A549 (cell line): ENCODE measurements at regions not wholly inside any gene's neighbourhood (a gene's known extent, or its start where the extent isn't known, plus 50 kb on each side); places are given as distances from the start of the nearest gene placed in this dataset.
"Not testable (repeated sequence)": the region's sequence is repeated elsewhere in the genome, so short reads cannot be mapped to it uniquely, and the experiment has no call there.

Source experiments
- CBX2 ChIP-seq: fragments of 200-600 bp; sonication (generic); IDR thresholded peaks from 2 replicates; pipeline ENCODE4 v1.6.1; 2016; ENCODE audit warnings: low read depth, mild to moderate bottlenecking, borderline replicate concordance
- CTCF ChIP-seq: fragments of >200 bp; sonication (Bioruptor Twin); formaldehyde crosslinking; IDR thresholded peaks from 3 replicates; pipeline ENCODE4 v1.5.1; 2016
- HDAC2 ChIP-seq: fragments of 200-600 bp; sonication (generic); IDR thresholded peaks from 2 replicates; pipeline ENCODE4 v1.6.1; 2016
- JUN ChIP-seq, 2 experiments: fragments of >200 bp; sonication (Bioruptor Twin); formaldehyde crosslinking; IDR thresholded peaks; 2 replicates in 1 of 2; 3 replicates in 1 of 2; pipeline ENCODE4 v1.6.1; 2016 to 2017
- MYC ChIP-seq: IDR thresholded peaks from 2 replicates; pipeline ENCODE4 v1.6.1; 2012; ENCODE audit warnings: mild to moderate bottlenecking, inconsistent platforms, low read length, improper control_type of control experiment, borderline replicate concordance
- PHF8 ChIP-seq: fragments of 200-600 bp; sonication (generic); IDR thresholded peaks from 2 replicates; pipeline ENCODE4 v1.6.1; 2016; ENCODE audit warnings: low read depth, mild to moderate bottlenecking, antibody characterized with exemption, moderate library complexity, borderline replicate concordance
- POLR2A ChIP-seq: IDR thresholded peaks from 2 replicates; pipeline ENCODE4 v1.6.1; 2012; ENCODE audit warnings: mild to moderate bottlenecking, low read length
- RAD21 ChIP-seq, 2 experiments: fragments of >200 bp in 1 of 2; sonication (Bioruptor Twin) in 1 of 2; formaldehyde crosslinking in 1 of 2; IDR thresholded peaks in 1 of 2; conservative IDR thresholded peaks in 1 of 2; 2 replicates in 1 of 2; 3 replicates in 1 of 2; pipeline ENCODE4 v1.6.1; 2012 to 2018; ENCODE audit warnings: inconsistent platforms in 1 of 2
- SREBF2 ChIP-seq: fragments of 450-650 bp; IDR thresholded peaks from 2 replicates; pipeline ENCODE4 v1.6.1; 2014; ENCODE audit warnings: mild to moderate bottlenecking, moderate library complexity
- ZC3H11A ChIP-seq: fragments of 450-650 bp; IDR thresholded peaks from 2 replicates; pipeline ENCODE4 v1.6.1; 2014; ENCODE audit warnings: antibody characterized with exemption, mild to moderate bottlenecking
- ZFP36 ChIP-seq: fragments of 450-650 bp; IDR thresholded peaks from 2 replicates; pipeline ENCODE4 v1.6.1; 2014; ENCODE audit warnings: borderline replicate concordance; ENCODE audit not compliant: partially characterized antibody
- ZSCAN20 ChIP-seq: fragments of 250-450 bp; sonication (Bioruptor Pico); IDR thresholded peaks from 2 replicates; pipeline ENCODE4 v1.8.0; 2022; ENCODE audit warnings: mild to moderate bottlenecking, moderate library complexity

- not testable (repeated sequence) for TF ChIP-seq CTCF; RAD21 (conservative IDR thresholded peaks at IDR 0.05 in 1 of 2, IDR thresholded peaks at IDR 0.05 in 1 of 2); JUN (IDR thresholded peaks at IDR 0.05); POLR2A; ZC3H11A; ZFP36; SREBF2; HDAC2; ZSCAN20 (CRISPR knock-in tag); PHF8; MYC; CBX2
Measured at GRCh38 chr5:1613515-1613914, 89.8 kb upstream of the LPCAT1 start.
